GM12892 (cell line): ENCODE measurements at regions not wholly inside any gene's neighbourhood (a gene's known extent, or its start where the extent isn't known, plus 50 kb on each side); places are given as distances from the start of the nearest gene placed in this dataset.

Experiments used
- POLR2A ChIP-seq: IDR thresholded peaks from 2 replicates; pipeline ENCODE4 v1.6.1; 2011; ENCODE audit warnings: low read depth, low read length, control low read depth
- POLR2AphosphoS5 ChIP-seq: IDR thresholded peaks from 2 replicates; pipeline ENCODE4 v1.6.1; 2011; ENCODE audit warnings: low read depth, low read length, control low read depth

GRCh38 chr20:10781526-10781925 lies 107.7 kb upstream of the JAG1 start:
- TF ChIP-seq POLR2AphosphoS5, result no peak
- TF ChIP-seq POLR2A, result no peak
